CD1c-positive myeloid dendritic cell (primary cell): ENCODE measurements at regions not wholly inside any gene's neighbourhood (a gene's known extent, or its start where the extent isn't known, plus 50 kb on each side); places are given as distances from the start of the nearest gene placed in this dataset.

ENCODE experiments used
- DNase-seq: peaks from one replicate; pipeline ENCODE4 v3.0.0-alpha.2; 2016; ENCODE audit errors: extremely low spot score

- no peak for DNase-seq
These were observed 98.6 kb downstream of the FHDC1 start for GRCh38 chr4:153034681-153035080.

- DNase-seq: no peak
These were observed 100.9 kb downstream of the FHDC1 start for GRCh38 chr4:153036931-153037482.

- DNase-seq: no peak
These were observed 102.6 kb downstream of the FHDC1 start for GRCh38 chr4:153038623-153039311.

- DNase-seq: no peak
These were observed 103.5 kb downstream of the FHDC1 start for GRCh38 chr4:153039542-153040185.

GRCh38 chr4:153040677-153041076, 104.6 kb downstream of the FHDC1 start:
- no peak for DNase-seq

GRCh38 chr4:153044036-153044435, 107.9 kb downstream of the FHDC1 start:
- no peak for DNase-seq

GRCh38 chr4:153045111-153045982, 109.2 kb downstream of the FHDC1 start:
- no peak for DNase-seq

- DNase-seq: no peak
These were observed 122.5 kb downstream of the FHDC1 start for GRCh38 chr4:153058671-153059060.

- no peak for DNase-seq
These were observed 124.1 kb downstream of the FHDC1 start for GRCh38 chr4:153060196-153060595.

- DNase-seq: no peak
These were observed 125.8 kb downstream of the FHDC1 start for GRCh38 chr4:153061971-153062370.

GRCh38 chr4:153062652-153063168, 126.6 kb downstream of the FHDC1 start:
- DNase-seq: no peak

GRCh38 chr4:153063490-153063889, 127.4 kb downstream of the FHDC1 start:
- DNase-seq: no peak

- no peak for DNase-seq
These were observed 128.4 kb downstream of the FHDC1 start for GRCh38 chr4:153064571-153064970.

GRCh38 chr4:153065276-153065675, 129.2 kb downstream of the FHDC1 start:
- no peak for DNase-seq

GRCh38 chr4:153067376-153067775, 131.3 kb downstream of the FHDC1 start:
- DNase-seq: no peak

GRCh38 chr4:153068751-153069150, 132.6 kb downstream of the FHDC1 start:
- DNase-seq: no peak

- DNase-seq: no peak
These were observed 132.2 kb upstream of the TRIM2 start for GRCh38 chr4:153071958-153072598.

GRCh38 chr4:153072661-153073060, 131.6 kb upstream of the TRIM2 start:
- DNase-seq: no peak

GRCh38 chr4:153074486-153074885, 129.8 kb upstream of the TRIM2 start:
- no peak for DNase-seq

- DNase-seq: no peak
These were observed 129.2 kb upstream of the TRIM2 start for GRCh38 chr4:153074936-153075630.
